Immature natural killer cell (primary cell): ENCODE measurements at regions not wholly inside any gene's neighbourhood (a gene's known extent, or its start where the extent isn't known, plus 50 kb on each side); places are given as distances from the start of the nearest gene placed in this dataset.

Experiments
- DNase-seq, 3 donors: peaks; one replicate each; pipeline ENCODE4 v3.0.0; 2022; ENCODE audit warnings: mixed read lengths in 1 of 3
- H3K27ac Mint-ChIP-seq, 6 donors: one replicate each; pipeline ENCODE4 v1.8.0; 2020; ENCODE audit warnings: mixed read lengths in 6 of 6, mild to moderate bottlenecking in 5 of 6, inconsistent platforms in 4 of 6, moderate library complexity in 3 of 6
- H3K27me3 Mint-ChIP-seq, 3 donors: one replicate each; pipeline ENCODE4 v1.8.0; 2020 to 2021; ENCODE audit warnings: low read depth in 3 of 3, mild to moderate bottlenecking in 3 of 3, mixed read lengths in 3 of 3, moderate library complexity in 3 of 3, inconsistent platforms in 1 of 3
- H3K36me3 Mint-ChIP-seq, 3 donors: one replicate each; pipeline ENCODE4 v1.8.0; 2020; ENCODE audit warnings: mixed read lengths in 3 of 3, inconsistent platforms in 2 of 3, mild to moderate bottlenecking in 2 of 3
- H3K4me1 Mint-ChIP-seq, 2 donors: one replicate each; pipeline ENCODE4 v1.8.0; 2020; ENCODE audit warnings: inconsistent platforms in 2 of 2, mild to moderate bottlenecking in 2 of 2, mixed read lengths in 2 of 2, moderate library complexity in 1 of 2
- H3K4me3 Mint-ChIP-seq, 5 donors: one replicate each; pipeline ENCODE4 v1.8.0; 2020; ENCODE audit warnings: mild to moderate bottlenecking in 5 of 5, mixed read lengths in 5 of 5, inconsistent platforms in 3 of 5, moderate library complexity in 3 of 5
- H3K9me3 Mint-ChIP-seq, 6 donors: one replicate each; pipeline ENCODE4 v1.8.0; 2020; ENCODE audit warnings: mild to moderate bottlenecking in 6 of 6, mixed read lengths in 6 of 6, inconsistent platforms in 4 of 6, moderate library complexity in 3 of 6

- peaks cover 0 to 8% (median 3%) of the 10 kb centered on the region in 6 donors for H3K9me3 Mint-ChIP-seq
- no peak overlapping the region for H3K4me3 Mint-ChIP-seq
- no peak overlapping the region for H3K27ac Mint-ChIP-seq
- peaks cover 0 to 3% (median 0%) of the 10 kb centered on the region in 3 donors for H3K27me3 Mint-ChIP-seq
- no peaks in the 10 kb centered on the region for H3K4me1 Mint-ChIP-seq
- no peak for DNase-seq
- H3K36me3 Mint-ChIP-seq = no peaks in the 10 kb centered on the region
These were observed 197.6 kb upstream of the MC4R start for GRCh38 chr18:60570172-60570571.

- H3K27me3 Mint-ChIP-seq = peaks cover 0 to 5% (median 0%) of the 10 kb centered on the region in 3 donors
- no peak overlapping the region for H3K4me3 Mint-ChIP-seq
- DNase-seq = no peak
- no peak overlapping the region for H3K27ac Mint-ChIP-seq
- H3K9me3 Mint-ChIP-seq = peaks cover 0 to 22% (median 10%) of the 10 kb centered on the region in 6 donors
- H3K36me3 Mint-ChIP-seq = no peaks in the 10 kb centered on the region
- no peaks in the 10 kb centered on the region for H3K4me1 Mint-ChIP-seq
These were observed 204.9 kb upstream of the MC4R start for GRCh38 chr18:60577457-60577856.

DNA sequence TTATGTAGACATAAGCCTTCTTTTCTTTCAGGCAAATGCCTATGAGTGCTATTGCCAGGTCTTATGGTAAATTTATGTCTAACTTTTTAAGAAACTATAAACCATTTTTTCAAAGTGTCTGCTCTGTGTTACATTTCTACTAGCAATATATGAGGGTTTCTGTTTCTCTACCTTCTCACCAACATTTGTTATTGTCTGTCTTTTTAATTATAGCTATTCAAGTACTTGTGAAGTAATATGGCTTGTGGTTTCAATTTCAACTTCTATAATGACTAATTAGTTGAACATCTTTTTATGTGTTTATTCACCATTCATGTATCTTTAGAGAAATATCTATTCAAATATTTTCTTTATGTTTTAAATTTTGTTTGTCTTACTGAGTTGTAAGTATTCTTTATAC, 213.1 kb upstream of the MC4R start:
- Mint-ChIP-seq H3K4me1 (no peaks in the 10 kb centered on the region), H3K36me3 (no peaks in the 10 kb centered on the region), H3K4me3 (no peak overlapping the region), H3K27ac (no peak overlapping the region), H3K9me3 (peaks cover 1 to 38% (median 15%) of the 10 kb centered on the region in 6 donors), H3K27me3 (peaks cover 0 to 5% (median 0%) of the 10 kb centered on the region in 3 donors)
- no peak for DNase-seq

GRCh38 chr18:60593249-60593648, 220.7 kb upstream of the MC4R start:
- H3K9me3 Mint-ChIP-seq = peaks cover 0 to 33% (median 7%) of the 10 kb centered on the region in 6 donors
- H3K4me3 Mint-ChIP-seq = no peak overlapping the region
- H3K27ac Mint-ChIP-seq = no peak overlapping the region
- H3K36me3 Mint-ChIP-seq = no peaks in the 10 kb centered on the region
- peaks cover 0 to 3% (median 0%) of the 10 kb centered on the region in 3 donors for H3K27me3 Mint-ChIP-seq
- no peak for DNase-seq
- H3K4me1 Mint-ChIP-seq = no peaks in the 10 kb centered on the region

DNA sequence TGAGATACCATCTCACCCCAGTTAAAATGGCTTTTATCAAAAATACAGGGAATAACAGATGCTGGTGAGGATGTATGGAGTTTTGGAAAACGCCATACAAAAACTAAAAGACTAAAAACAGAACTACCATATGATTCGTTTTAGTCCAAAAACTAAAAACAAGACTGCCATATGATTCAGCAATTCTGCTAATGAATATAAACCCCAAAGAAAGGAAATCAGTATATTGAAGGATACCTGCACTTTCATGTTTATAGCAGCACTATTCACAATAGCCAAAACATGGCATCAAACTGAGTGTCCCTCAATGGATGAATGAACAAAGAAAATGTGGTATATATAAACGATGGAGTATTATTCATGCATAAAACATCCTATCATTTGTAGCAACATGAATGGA, 224.4 kb upstream of the MC4R start:
- H3K4me1 Mint-ChIP-seq = no peaks in the 10 kb centered on the region
- H3K27ac Mint-ChIP-seq = no peak overlapping the region
- H3K27me3 Mint-ChIP-seq = peaks cover 0 to 4% (median 0%) of the 10 kb centered on the region in 3 donors
- peaks cover 0 to 33% (median 2%) of the 10 kb centered on the region in 6 donors for H3K9me3 Mint-ChIP-seq
- H3K36me3 Mint-ChIP-seq = no peaks in the 10 kb centered on the region
- DNase-seq = no peak
- H3K4me3 Mint-ChIP-seq = no peak overlapping the region

DNA sequence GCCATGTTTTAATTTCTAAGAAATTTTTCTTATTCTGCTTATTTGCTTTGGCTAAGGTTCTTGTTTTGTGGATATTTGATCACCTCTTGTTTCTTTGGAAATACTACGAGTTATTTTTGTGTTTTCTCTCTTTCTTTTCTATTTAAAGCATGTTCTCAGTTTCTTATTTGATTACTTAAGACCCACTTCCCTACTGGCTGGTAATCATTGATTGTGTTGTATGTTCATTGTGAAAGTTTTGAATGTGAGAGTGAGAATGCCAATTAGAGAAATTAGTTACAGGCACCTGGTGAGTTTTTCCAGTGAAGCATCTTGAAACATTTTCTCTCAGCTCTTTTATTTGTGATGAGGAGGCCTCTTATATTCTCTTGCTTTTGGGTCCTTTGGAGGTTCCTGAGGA, 226.7 kb upstream of the MC4R start:
- H3K27me3 Mint-ChIP-seq = peaks cover 0 to 4% (median 0%) of the 10 kb centered on the region in 3 donors
- H3K4me1 Mint-ChIP-seq = no peaks in the 10 kb centered on the region

GRCh38 chr18:60599995-60600394, 227.4 kb upstream of the MC4R start:
- H3K27ac Mint-ChIP-seq = no peak overlapping the region
- no peaks in the 10 kb centered on the region for H3K36me3 Mint-ChIP-seq
- peaks cover 0 to 30% (median 2%) of the 10 kb centered on the region in 6 donors for H3K9me3 Mint-ChIP-seq
- H3K27me3 Mint-ChIP-seq = peaks cover 0 to 4% (median 0%) of the 10 kb centered on the region in 3 donors
- DNase-seq = no peak
- H3K4me3 Mint-ChIP-seq = no peak overlapping the region
- H3K4me1 Mint-ChIP-seq = no peaks in the 10 kb centered on the region

More for the DNA sequence above, 226.7 kb upstream of the MC4R start:
- Mint-ChIP-seq H3K9me3 (peaks cover 0 to 30% (median 2%) of the 10 kb centered on the region in 6 donors), H3K27ac (no peak overlapping the region), H3K4me3 (no peak overlapping the region), H3K36me3 (no peaks in the 10 kb centered on the region)
- no peak for DNase-seq

- Mint-ChIP-seq H3K9me3 (peaks cover 0 to 37% (median 4%) of the 10 kb centered on the region in 6 donors), H3K36me3 (no peaks in the 10 kb centered on the region), H3K4me1 (no peaks in the 10 kb centered on the region), H3K4me3 (no peak overlapping the region), H3K27ac (no peak overlapping the region), H3K27me3 (peaks cover 0 to 4% (median 0%) of the 10 kb centered on the region in 3 donors)
- no peak for DNase-seq
These were observed 228.7 kb upstream of the MC4R start for GRCh38 chr18:60601249-60601648.

GRCh38 chr18:60623331-60623730, 250.8 kb upstream of the MC4R start:
- Mint-ChIP-seq H3K27me3 (no peaks in the 10 kb centered on the region), H3K4me1 (no peaks in the 10 kb centered on the region)

GRCh38 chr18:60624207-60624606, 251.6 kb upstream of the MC4R start:
- H3K9me3 Mint-ChIP-seq = peaks cover 0 to 29% (median 12%) of the 10 kb centered on the region in 6 donors
- H3K4me1 Mint-ChIP-seq = no peaks in the 10 kb centered on the region
- H3K4me3 Mint-ChIP-seq = no peak overlapping the region
- no peak for DNase-seq
- no peaks in the 10 kb centered on the region for H3K36me3 Mint-ChIP-seq
- no peaks in the 10 kb centered on the region for H3K27me3 Mint-ChIP-seq
- H3K27ac Mint-ChIP-seq = no peak overlapping the region

More at GRCh38 chr18:60623331-60623730, 250.8 kb upstream of the MC4R start:
- no peak overlapping the region for H3K27ac Mint-ChIP-seq
- no peaks in the 10 kb centered on the region for H3K36me3 Mint-ChIP-seq
- DNase-seq = no peak
- H3K9me3 Mint-ChIP-seq = peaks cover 0 to 30% (median 10%) of the 10 kb centered on the region in 6 donors
- H3K4me3 Mint-ChIP-seq = no peak overlapping the region

GRCh38 chr18:60639836-60640235, 267.3 kb upstream of the MC4R start:
- H3K9me3 Mint-ChIP-seq = peaks cover 3 to 30% (median 10%) of the 10 kb centered on the region in 6 donors
- H3K27me3 Mint-ChIP-seq = no peaks in the 10 kb centered on the region
- DNase-seq = no peak
- H3K36me3 Mint-ChIP-seq = no peaks in the 10 kb centered on the region
- no peaks in the 10 kb centered on the region for H3K4me1 Mint-ChIP-seq
- no peak overlapping the region for H3K27ac Mint-ChIP-seq
- no peak overlapping the region for H3K4me3 Mint-ChIP-seq

- Mint-ChIP-seq H3K27ac (no peak overlapping the region), H3K4me1 (no peaks in the 10 kb centered on the region), H3K27me3 (no peaks in the 10 kb centered on the region), H3K4me3 (no peak overlapping the region), H3K9me3 (peaks cover 0 to 25% (median 5%) of the 10 kb centered on the region in 6 donors), H3K36me3 (no peaks in the 10 kb centered on the region)
- DNase-seq = no peak
These were observed 270.4 kb upstream of the MC4R start for GRCh38 chr18:60643009-60643408.

DNA sequence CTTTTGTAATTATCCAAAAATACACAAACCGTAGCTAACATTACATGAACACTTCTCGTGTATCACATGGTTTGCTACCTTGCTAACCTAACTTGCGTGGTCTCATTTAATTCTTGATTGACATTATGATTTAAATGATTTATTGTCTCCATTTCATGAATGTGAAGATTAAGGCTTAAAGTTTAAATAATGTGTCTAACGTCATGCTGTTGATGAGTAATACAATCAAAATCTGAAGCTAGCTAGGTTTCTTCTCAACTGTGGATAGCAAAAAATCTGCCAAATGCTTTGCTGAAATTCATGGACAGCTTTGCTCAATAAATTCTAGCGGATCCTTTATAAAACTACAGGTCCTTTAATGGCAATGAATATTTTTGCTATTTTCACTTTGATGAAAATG, 274.1 kb upstream of the MC4R start:
- H3K4me3 Mint-ChIP-seq = no peak overlapping the region
- peaks cover 0 to 17% (median 3%) of the 10 kb centered on the region in 6 donors for H3K9me3 Mint-ChIP-seq
- H3K4me1 Mint-ChIP-seq = no peaks in the 10 kb centered on the region
- DNase-seq = no peak
- no peak overlapping the region for H3K27ac Mint-ChIP-seq
- no peaks in the 10 kb centered on the region for H3K36me3 Mint-ChIP-seq
- H3K27me3 Mint-ChIP-seq = no peaks in the 10 kb centered on the region

DNA sequence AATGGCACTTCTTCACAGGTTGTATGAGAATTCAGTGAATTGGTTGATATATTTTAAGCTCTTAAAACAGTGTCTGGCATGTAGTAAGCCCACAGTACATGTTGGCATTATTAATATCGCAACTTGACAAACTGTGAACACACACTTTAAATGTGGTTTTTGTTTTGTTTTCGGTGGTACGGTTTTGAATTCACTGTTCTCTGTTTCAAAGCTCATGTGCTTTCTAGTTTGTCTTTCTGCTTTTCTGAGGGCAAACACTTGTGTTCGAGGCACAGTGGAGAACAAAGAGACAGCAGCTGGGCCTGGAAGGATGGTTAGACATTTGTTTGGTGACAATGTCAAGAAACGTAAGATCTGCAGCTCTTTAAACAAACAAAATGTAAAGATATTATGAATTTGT, 276.5 kb upstream of the MC4R start:
- Mint-ChIP-seq H3K4me1 (no peaks in the 10 kb centered on the region), H3K4me3 (no peak overlapping the region), H3K27me3 (no peaks in the 10 kb centered on the region), H3K36me3 (no peaks in the 10 kb centered on the region), H3K27ac (no peak overlapping the region), H3K9me3 (peaks cover 0 to 15% (median 4%) of the 10 kb centered on the region in 6 donors)
- no peak for DNase-seq

DNA sequence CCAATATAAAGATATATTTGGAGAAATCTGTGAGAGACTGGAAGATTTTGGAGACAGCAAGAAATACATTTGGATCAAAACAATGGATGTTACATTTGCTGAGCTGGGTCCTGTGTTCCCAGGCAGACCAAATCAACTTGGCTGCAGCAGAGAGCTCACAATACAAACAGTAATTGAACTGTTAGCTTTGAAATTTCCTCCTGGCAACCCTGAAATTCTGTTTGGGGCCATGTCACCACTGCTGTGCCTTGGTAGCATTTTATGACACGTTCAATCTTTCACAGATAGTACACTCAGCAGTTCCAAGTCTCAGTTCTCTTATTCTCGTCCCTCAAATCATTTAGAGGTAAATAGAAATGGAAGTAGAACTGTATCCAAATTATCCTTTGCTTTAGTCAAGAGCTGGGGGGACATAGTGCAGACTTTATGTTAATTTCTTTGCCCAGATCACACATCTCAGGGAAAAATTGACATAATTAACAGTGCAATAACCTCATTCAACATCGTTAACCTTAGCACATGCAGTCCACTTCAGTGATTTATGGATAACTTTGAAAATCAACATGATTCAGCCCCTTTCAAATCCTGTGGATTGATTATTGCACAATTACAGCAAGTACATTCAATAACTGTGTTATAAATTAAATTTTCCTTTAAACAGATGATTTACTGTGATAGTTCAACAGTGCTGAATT, 277.4 kb upstream of the MC4R start:
- Mint-ChIP-seq H3K4me1 (no peaks in the 10 kb centered on the region), H3K9me3 (peaks cover 0 to 9% (median 4%) of the 10 kb centered on the region in 6 donors), H3K4me3 (no peak overlapping the region), H3K36me3 (no peaks in the 10 kb centered on the region), H3K27ac (no peak overlapping the region), H3K27me3 (no peaks in the 10 kb centered on the region)
- no peak for DNase-seq
